T-helper 1 cell treated with Interleukin-12 subunit alpha and Interleukin-12 subunit beta and Interleukin-4 antibody, amounts not matched to agents 30 μg/mL and 1 μg/mL, for 36 hours (primary cell): ENCODE measurements at regions not wholly inside any gene's neighbourhood (a gene's known extent, or its start where the extent isn't known, plus 50 kb on each side); places are given as distances from the start of the nearest gene placed in this dataset.
"Not testable (repeated sequence)": the region's sequence is repeated elsewhere in the genome, so short reads cannot be mapped to it uniquely, and the experiment has no call there.

Experiments
- H3K27ac Mint-ChIP-seq: one replicate; pipeline ENCODE4 v1.8.0; 2021; ENCODE audit warnings: mild to moderate bottlenecking, mixed read lengths
- H3K27me3 Mint-ChIP-seq: one replicate; pipeline ENCODE4 v1.8.0; 2021; ENCODE audit warnings: low read depth, mixed read lengths
- H3K36me3 Mint-ChIP-seq: one replicate; pipeline ENCODE4 v1.8.0; 2021; ENCODE audit warnings: low read depth, mixed read lengths
- H3K4me1 Mint-ChIP-seq: one replicate; pipeline ENCODE4 v1.8.0; 2021; ENCODE audit warnings: low read depth, mixed read lengths
- H3K4me3 Mint-ChIP-seq: one replicate; pipeline ENCODE4 v1.8.0; 2021; ENCODE audit warnings: mild to moderate bottlenecking, moderate library complexity, mixed read lengths
- H3K9me3 Mint-ChIP-seq: one replicate; pipeline ENCODE4 v1.8.0; 2021; ENCODE audit warnings: mixed read lengths

DNA sequence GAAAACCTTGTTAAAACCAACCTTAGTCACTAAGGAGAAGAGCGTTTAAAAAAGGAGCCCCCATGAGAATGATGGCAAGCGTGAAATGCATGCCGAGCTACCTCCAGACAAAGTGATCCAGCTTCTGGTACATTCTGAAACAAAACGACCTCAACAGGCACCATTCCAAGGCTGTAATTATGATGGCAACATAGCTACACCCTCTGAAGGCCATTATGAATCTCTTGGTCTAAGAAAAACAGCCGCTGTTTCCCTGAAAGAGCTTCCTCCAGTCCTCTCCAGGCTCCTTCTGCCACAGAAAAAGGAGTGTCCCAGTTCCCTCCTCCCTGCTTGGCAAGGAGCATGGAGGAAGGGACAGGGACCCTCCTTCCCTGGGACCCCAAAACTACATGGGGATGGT lies 50.0 kb upstream of the ABLIM1 start:
- Mint-ChIP-seq H3K36me3 (no peaks in the 10 kb centered on the region), H3K4me3 (no peak overlapping the region), H3K4me1 (no peaks in the 10 kb centered on the region), H3K9me3 (no peaks in the 10 kb centered on the region), H3K27ac (no peak overlapping the region), H3K27me3 (peaks cover 37% of the 10 kb centered on the region)

DNA sequence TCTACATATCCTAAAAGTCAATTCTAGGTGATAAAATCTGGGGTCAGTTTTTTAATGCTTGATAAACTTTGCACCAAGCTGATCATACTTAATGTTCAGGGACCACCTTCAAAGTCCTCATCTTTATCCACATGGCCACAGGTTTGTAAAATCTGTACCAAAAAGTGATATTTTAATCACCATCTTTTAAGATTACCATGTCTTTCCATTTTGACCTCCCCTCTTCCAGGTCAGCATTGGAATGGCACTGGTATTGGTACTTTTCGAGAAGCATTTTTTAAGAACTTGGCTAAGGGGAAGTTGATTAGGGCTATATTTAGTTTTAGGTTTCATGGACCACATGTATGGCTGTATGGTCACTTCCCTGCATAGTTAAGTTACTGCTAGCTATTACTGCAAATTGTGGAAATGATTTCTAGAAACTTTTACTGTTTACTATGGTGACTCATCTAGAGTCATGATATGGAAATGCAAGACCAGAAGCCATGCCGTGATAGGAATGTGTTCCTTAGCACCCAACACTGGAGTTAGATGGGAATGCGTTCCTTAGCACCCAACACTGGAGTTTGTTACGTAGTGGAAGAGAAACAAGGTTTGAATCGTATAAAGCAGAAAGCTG lies 50.8 kb upstream of the ABLIM1 start:
- Mint-ChIP-seq H3K4me3 (no peak overlapping the region), H3K4me1 (no peaks in the 10 kb centered on the region), H3K27ac (no peak overlapping the region), H3K27me3 (peaks cover 44% of the 10 kb centered on the region), H3K9me3 (no peaks in the 10 kb centered on the region), H3K36me3 (no peaks in the 10 kb centered on the region)

- Mint-ChIP-seq H3K27me3 (peaks cover 48% of the 10 kb centered on the region), H3K4me3 (no peak overlapping the region), H3K9me3 (no peaks in the 10 kb centered on the region), H3K27ac (no peak overlapping the region), H3K4me1 (no peaks in the 10 kb centered on the region), H3K36me3 (no peaks in the 10 kb centered on the region)
These were observed 51.9 kb upstream of the ABLIM1 start for GRCh38 chr10:114709984-114710383.

GRCh38 chr10:114711176-114711868 lies 53.2 kb upstream of the ABLIM1 start:
- H3K9me3 Mint-ChIP-seq: no peaks in the 10 kb centered on the region
- H3K4me1 Mint-ChIP-seq: no peaks in the 10 kb centered on the region
- no peak overlapping the region for H3K4me3 Mint-ChIP-seq
- H3K36me3 Mint-ChIP-seq: no peaks in the 10 kb centered on the region
- no peak overlapping the region for H3K27ac Mint-ChIP-seq
- peaks cover 48% of the 10 kb centered on the region for H3K27me3 Mint-ChIP-seq

GRCh38 chr10:114711869-114712250 lies 53.8 kb upstream of the ABLIM1 start:
- Mint-ChIP-seq H3K27me3 (peaks cover 50% of the 10 kb centered on the region), H3K36me3 (no peaks in the 10 kb centered on the region), H3K9me3 (no peaks in the 10 kb centered on the region), H3K4me3 (no peak overlapping the region), H3K4me1 (no peaks in the 10 kb centered on the region), H3K27ac (no peak overlapping the region)

GRCh38 chr10:114713525-114714090 lies 55.5 kb upstream of the ABLIM1 start:
- Mint-ChIP-seq H3K27ac (no peak overlapping the region), H3K4me3 (no peak overlapping the region), H3K4me1 (no peaks in the 10 kb centered on the region), H3K27me3 (peaks cover 53% of the 10 kb centered on the region), H3K36me3 (no peaks in the 10 kb centered on the region), H3K9me3 (no peaks in the 10 kb centered on the region)

- Mint-ChIP-seq H3K4me1 (no peaks in the 10 kb centered on the region), H3K27ac (no peak overlapping the region), H3K9me3 (no peaks in the 10 kb centered on the region), H3K27me3 (peaks cover 53% of the 10 kb centered on the region), H3K4me3 (no peak overlapping the region), H3K36me3 (no peaks in the 10 kb centered on the region)
These were observed 56.2 kb upstream of the ABLIM1 start for GRCh38 chr10:114714281-114714741.

DNA sequence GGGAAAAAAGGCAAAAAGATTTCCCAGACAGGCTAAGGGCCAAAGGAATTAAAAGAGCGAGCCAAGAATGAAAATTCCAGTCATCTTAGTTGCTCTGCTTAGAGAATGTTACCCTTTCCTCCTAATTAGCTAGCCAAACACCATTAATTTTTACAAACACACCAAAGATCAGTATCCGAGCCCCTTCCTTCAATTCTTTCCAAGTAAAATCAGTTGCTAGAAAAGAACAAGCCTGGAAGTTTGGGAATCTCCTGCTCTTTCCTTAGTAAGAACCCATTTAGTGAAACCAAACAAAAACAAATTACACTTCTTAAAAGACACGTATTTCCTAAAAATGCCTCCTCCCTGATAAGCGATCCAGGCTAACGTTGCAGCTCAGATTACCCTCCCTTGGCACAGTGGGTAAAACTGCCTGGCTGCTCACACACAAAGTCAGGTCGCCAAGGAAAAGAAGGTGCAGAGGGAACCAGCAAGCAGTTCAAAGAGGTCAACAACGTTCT lies 57.1 kb upstream of the ABLIM1 start:
- peaks cover 49% of the 10 kb centered on the region for H3K27me3 Mint-ChIP-seq
- no peak overlapping the region for H3K4me3 Mint-ChIP-seq
- no peaks in the 10 kb centered on the region for H3K36me3 Mint-ChIP-seq
- H3K27ac Mint-ChIP-seq: no peak overlapping the region
- no peaks in the 10 kb centered on the region for H3K9me3 Mint-ChIP-seq
- H3K4me1 Mint-ChIP-seq: no peaks in the 10 kb centered on the region

GRCh38 chr10:114716811-114717404 lies 58.8 kb upstream of the ABLIM1 start:
- Mint-ChIP-seq H3K36me3 (no peaks in the 10 kb centered on the region), H3K27me3 (peaks cover 42% of the 10 kb centered on the region), H3K27ac (no peak overlapping the region), H3K4me3 (no peak overlapping the region), H3K9me3 (no peaks in the 10 kb centered on the region), H3K4me1 (no peaks in the 10 kb centered on the region)

GRCh38 chr10:114717881-114718280 lies 59.8 kb upstream of the ABLIM1 start:
- H3K27me3 Mint-ChIP-seq: peaks cover 36% of the 10 kb centered on the region
- H3K9me3 Mint-ChIP-seq, H3K36me3 Mint-ChIP-seq, H3K4me1 Mint-ChIP-seq, H3K4me3 Mint-ChIP-seq, H3K27ac Mint-ChIP-seq: not testable (repeated sequence)

GRCh38 chr10:114718374-114718773 lies 60.3 kb upstream of the ABLIM1 start:
- Mint-ChIP-seq H3K4me1 (no peaks in the 10 kb centered on the region), H3K27ac (no peak overlapping the region), H3K4me3 (no peak overlapping the region), H3K36me3 (no peaks in the 10 kb centered on the region), H3K9me3 (no peaks in the 10 kb centered on the region), H3K27me3 (peaks cover 31% of the 10 kb centered on the region)

- no peaks in the 10 kb centered on the region for H3K36me3 Mint-ChIP-seq
- H3K4me3 Mint-ChIP-seq: no peak overlapping the region
- H3K27ac Mint-ChIP-seq: no peak overlapping the region
- H3K27me3 Mint-ChIP-seq: peaks cover 27% of the 10 kb centered on the region
- no peaks in the 10 kb centered on the region for H3K9me3 Mint-ChIP-seq
- H3K4me1 Mint-ChIP-seq: no peaks in the 10 kb centered on the region
These were observed 61.2 kb upstream of the ABLIM1 start for GRCh38 chr10:114719311-114719710.

GRCh38 chr10:114720023-114720422 lies 61.9 kb upstream of the ABLIM1 start:
- peaks cover 26% of the 10 kb centered on the region for H3K27me3 Mint-ChIP-seq
- not testable (repeated sequence) for H3K27ac Mint-ChIP-seq, H3K9me3 Mint-ChIP-seq, H3K36me3 Mint-ChIP-seq, H3K4me1 Mint-ChIP-seq, H3K4me3 Mint-ChIP-seq

GRCh38 chr10:114720685-114721278 lies 62.7 kb upstream of the ABLIM1 start:
- no peaks in the 10 kb centered on the region for H3K36me3 Mint-ChIP-seq
- peaks cover 20% of the 10 kb centered on the region for H3K27me3 Mint-ChIP-seq
- no peaks in the 10 kb centered on the region for H3K9me3 Mint-ChIP-seq
- H3K4me1 Mint-ChIP-seq: no peaks in the 10 kb centered on the region
- H3K4me3 Mint-ChIP-seq: no peak overlapping the region
- no peak overlapping the region for H3K27ac Mint-ChIP-seq
